ENCODE measurements at regions not wholly inside any gene's neighbourhood (a gene's known extent, or its start where the extent isn't known, plus 50 kb on each side); places are given as distances from the start of the nearest gene placed in this dataset.

GRCh38 chr18:56314396-56314795, 324.0 kb downstream of the TXNL1 start:
- DNase-seq (ENCODE audit: low read depth), result no peak
- Histone ChIP-seq H3K4me3 (ENCODE audit: low read depth, low read length) (no peak overlapping the region), H3K27me3 (ENCODE audit: control insufficient read depth, insufficient read depth, low read length) (no peaks in the 10 kb centered on the region), H3K36me3 (ENCODE audit: control insufficient read depth, insufficient read depth, low read length) (no peaks in the 10 kb centered on the region)
- CTCF ChIA-PET, result interaction anchor here (0.5 to 1.1 kb wide), 4 partner anchors 20 to 524 kb away, joined by 3 to 4 read pairs (median 3); no protein-coding TSS in a partner anchor
- POLR2A ChIA-PET, result no interaction called here
- peak; percentile 27; the same call in 1 of the 2 replicates for TF ChIP-seq CTCF (IDR thresholded peaks at IDR 0.05; ENCODE audit: insufficient read depth, low read depth, low read length)

- no peak overlapping the region for H3K4me3 ChIP-seq (ENCODE audit: low read depth, low read length)
- H3K27me3 ChIP-seq (ENCODE audit: control insufficient read depth, insufficient read depth, low read length), result no peaks in the 10 kb centered on the region
- no peak for DNase-seq (ENCODE audit: low read depth)
- POLR2A ChIA-PET, result no interaction called here
- no peak for TF ChIP-seq CTCF (IDR thresholded peaks at IDR 0.05; ENCODE audit: insufficient read depth, low read depth, low read length)
- no peaks in the 10 kb centered on the region for H3K36me3 ChIP-seq (ENCODE audit: control insufficient read depth, insufficient read depth, low read length)
- CTCF ChIA-PET, result interaction anchor here (0.8 to 1.2 kb wide), 2 partner anchors 13 to 225 kb away, joined by 3 read pairs; no protein-coding TSS in a partner anchor
These were observed 325.6 kb downstream of the TXNL1 start for GRCh38 chr18:56312551-56313335.

- ChIA-PET CTCF (no interaction called here), POLR2A (no interaction called here)
- TF ChIP-seq CTCF (IDR thresholded peaks at IDR 0.05; ENCODE audit: insufficient read depth, low read depth, low read length), result no peak
- H3K36me3 ChIP-seq (ENCODE audit: control insufficient read depth, insufficient read depth, low read length), result no peaks in the 10 kb centered on the region
- H3K4me3 ChIP-seq (ENCODE audit: low read depth, low read length), result no peak overlapping the region
- DNase-seq (ENCODE audit: low read depth), result no peak
- H3K27me3 ChIP-seq (ENCODE audit: control insufficient read depth, insufficient read depth, low read length), result no peaks in the 10 kb centered on the region; the same call in 1 of the 2 replicates
These were observed 329.3 kb downstream of the TXNL1 start for GRCh38 chr18:56309104-56309503.

- H3K27me3 ChIP-seq (ENCODE audit: control insufficient read depth, insufficient read depth, low read length), result no peaks in the 10 kb centered on the region; the same call in 1 of the 2 replicates
- ChIA-PET CTCF (interaction anchor here (0.6 to 1.1 kb wide), 2 partner anchors 38 to 394 kb away, joined by 3 read pairs; no protein-coding TSS in a partner anchor), POLR2A (no interaction called here)
- no peak for DNase-seq (ENCODE audit: low read depth)
- TF ChIP-seq CTCF (IDR thresholded peaks at IDR 0.05; ENCODE audit: insufficient read depth, low read depth, low read length), result no peak
- H3K36me3 ChIP-seq (ENCODE audit: control insufficient read depth, insufficient read depth, low read length), result no peaks in the 10 kb centered on the region
- no peak overlapping the region for H3K4me3 ChIP-seq (ENCODE audit: low read depth, low read length)
These were observed 330.8 kb downstream of the TXNL1 start for GRCh38 chr18:56307354-56308170.

- ChIA-PET CTCF (interaction anchor here (1.1 kb wide), 1 partner anchor 38 kb away, joined by 3 read pairs; no protein-coding TSS in a partner anchor), POLR2A (no interaction called here)
- H3K36me3 ChIP-seq (ENCODE audit: control insufficient read depth, insufficient read depth, low read length), result no peaks in the 10 kb centered on the region
- no peak for TF ChIP-seq CTCF (IDR thresholded peaks at IDR 0.05; ENCODE audit: insufficient read depth, low read depth, low read length)
- H3K27me3 ChIP-seq (ENCODE audit: control insufficient read depth, insufficient read depth, low read length), result no peaks in the 10 kb centered on the region; the same call in 1 of the 2 replicates
- DNase-seq (ENCODE audit: low read depth), result no peak
- H3K4me3 ChIP-seq (ENCODE audit: low read depth, low read length), result no peak overlapping the region
These were observed 331.6 kb downstream of the TXNL1 start for GRCh38 chr18:56306797-56307196.
